Epithelial cell of proximal tubule (primary cell): ENCODE measurements at regions not wholly inside any gene's neighbourhood (a gene's known extent, or its start where the extent isn't known, plus 50 kb on each side); places are given as distances from the start of the nearest gene placed in this dataset.
"Not testable (repeated sequence)": the region's sequence is repeated elsewhere in the genome, so short reads cannot be mapped to it uniquely, and the experiment has no call there.

Experiments
- DNase-seq: peaks from one replicate; pipeline ENCODE4 v3.0.0-alpha.2; 2011; ENCODE audit warnings: low read depth
- H3K4me3 ChIP-seq: 2 replicates; pipeline ENCODE4 v1.5.1; 2011; ENCODE audit warnings: low read depth, mild to moderate bottlenecking, low read length
- CTCF ChIP-seq: conservative IDR thresholded peaks from 2 replicates; pipeline ENCODE4 v1.5.1; 2012; ENCODE audit warnings: low read depth, mild to moderate bottlenecking, low read length

- TF ChIP-seq CTCF = no peak
Observed at GRCh38 chr4:130026185-130026584, 930.2 kb downstream of the C4orf33 start.

GRCh38 chr4:130027973-130028372, 932.0 kb downstream of the C4orf33 start:
- TF ChIP-seq CTCF = no peak
- no peak for DNase-seq
- H3K4me3 ChIP-seq = no peak overlapping the region

More at GRCh38 chr4:130026185-130026584, 930.2 kb downstream of the C4orf33 start:
- no peak overlapping the region for H3K4me3 ChIP-seq
- no peak for DNase-seq

- H3K4me3 ChIP-seq = no peak overlapping the region
- TF ChIP-seq CTCF = no peak
- no peak for DNase-seq
Observed at GRCh38 chr4:130028552-130028951, 932.6 kb downstream of the C4orf33 start.

GRCh38 chr4:130029442-130029841, 933.5 kb downstream of the C4orf33 start:
- DNase-seq = no peak
- TF ChIP-seq CTCF = no peak
- H3K4me3 ChIP-seq = no peak overlapping the region

- no peak for TF ChIP-seq CTCF
- DNase-seq = no peak
- H3K4me3 ChIP-seq = no peak overlapping the region
Observed at GRCh38 chr4:130031858-130032257, 935.9 kb downstream of the C4orf33 start.

GRCh38 chr4:130033657-130034056, 937.7 kb downstream of the C4orf33 start:
- not testable (repeated sequence) for DNase-seq, H3K4me3 ChIP-seq

GRCh38 chr4:130034876-130035275, 938.9 kb downstream of the C4orf33 start:
- DNase-seq = no peak
- no peak for TF ChIP-seq CTCF
- no peak overlapping the region for H3K4me3 ChIP-seq

- no peak for DNase-seq
- no peak overlapping the region for H3K4me3 ChIP-seq
- no peak for TF ChIP-seq CTCF
Observed at GRCh38 chr4:130035391-130035790, 939.4 kb downstream of the C4orf33 start.

GRCh38 chr4:130037866-130038265, 941.9 kb downstream of the C4orf33 start:
- not testable (repeated sequence) for H3K4me3 ChIP-seq, DNase-seq

GRCh38 chr4:130038540-130038939, 942.6 kb downstream of the C4orf33 start:
- H3K4me3 ChIP-seq, DNase-seq: not testable (repeated sequence)
